GM12878 (cell line): ENCODE measurements at regions not wholly inside any gene's neighbourhood (a gene's known extent, or its start where the extent isn't known, plus 50 kb on each side); places are given as distances from the start of the nearest gene placed in this dataset.

Experiments
- ATAC-seq: fragments of 200-7000 bp; cut with Tn5 transposase; 3 replicates; pipeline ENCODE4 v1.9.1; 2020; ENCODE audit warnings: mild to moderate bottlenecking, moderate library complexity
- BruUV-seq: library from RNA; stranded (reverse); fragments of 400-500 nt; replicated peaks from 2 replicates; lab custom pipeline; 2021; lab: Mats Ljungman, UMichigan
- CTCF ChIA-PET: fragments of 300-600 bp; sonication (Branson Sonifier 250); formaldehyde crosslinking; extraction: SDS; loops from one replicate; lab custom pipeline; 2021; ENCODE audit warnings: inconsistent platforms; lab: Yijun Ruan, JAX
- POLR2A ChIA-PET: fragments of 350-600 bp; formaldehyde crosslinking; extraction: SDS; loops from one replicate; lab custom pipeline; 2021; ENCODE audit warnings: inconsistent platforms; lab: Charles Lee
- RAD21 ChIA-PET: fragments of 300-600 bp; sonication (Branson Sonifier 250); formaldehyde crosslinking; loops from one replicate; lab custom pipeline; 2023; ENCODE audit warnings: antibody characterized with exemption; ENCODE audit not compliant: unreplicated experiment; lab: Charles Lee
- SMC1A ChIA-PET: fragments of 300-600 bp; sonication (Branson Sonifier 250); formaldehyde crosslinking; loops from one replicate; lab custom pipeline; 2023; ENCODE audit not compliant: unreplicated experiment, uncharacterized antibody; lab: Charles Lee
- DNase-seq: peaks from one replicate; pipeline ENCODE4 v3.0.0-alpha.2; 2011; ENCODE audit warnings: low read depth, low spot score
- FAIRE-seq: peaks from 3 replicates; lab custom pipeline; 2011; peaks lifted over from hg19 to GRCh38; lab: Jason Lieb, UNC
- H2AFZ ChIP-seq: 2 replicates; pipeline ENCODE4 v1.6.0; 2011; ENCODE audit warnings: low read depth, low read length, control low read depth; ENCODE audit not compliant: control insufficient read depth
- H3K27ac ChIP-seq: 2 replicates; pipeline ENCODE4 v1.5.1; 2011; ENCODE audit warnings: control low read depth; ENCODE audit not compliant: control insufficient read depth, insufficient read depth
- H3K27me3 ChIP-seq, 2 experiments: replicated peaks in 1 of 2; 2 replicates each; pipeline versions ENCODE4 v1.6.0 to v1.6.1; 2011; ENCODE audit warnings: low read length in 1 of 2; ENCODE audit not compliant: control insufficient read depth in 2 of 2, insufficient read depth in 2 of 2
- H3K36me3 ChIP-seq, 2 experiments: 2 replicates each; pipeline ENCODE4 v1.5.1; 2011; ENCODE audit warnings: low read length in 1 of 2; ENCODE audit not compliant: control insufficient read depth in 2 of 2, insufficient read depth in 2 of 2
- H3K4me1 ChIP-seq: 2 replicates; pipeline ENCODE4 v1.6.1; 2011; ENCODE audit warnings: mild to moderate bottlenecking, low read length, moderate library complexity, mixed read lengths; ENCODE audit not compliant: control insufficient read depth, insufficient read depth
- H3K4me2 ChIP-seq: 2 replicates; pipeline ENCODE4 v1.6.0; 2011; ENCODE audit warnings: control low read depth; ENCODE audit not compliant: control insufficient read depth, insufficient read depth
- H3K4me3 ChIP-seq: fragments of 200-600 bp; sonication (generic); 2 replicates; pipeline ENCODE4 v1.5.1; 2016
- H3K79me2 ChIP-seq: 2 replicates; pipeline ENCODE4 v1.6.0; 2011; ENCODE audit warnings: low read length; ENCODE audit not compliant: control insufficient read depth, insufficient read depth
- H3K9ac ChIP-seq: 2 replicates; pipeline ENCODE4 v1.8.0; 2011; ENCODE audit warnings: low read length, control low read depth, mixed read lengths; ENCODE audit not compliant: control insufficient read depth, insufficient read depth
- H3K9me3 ChIP-seq: replicated peaks from 3 replicates; pipeline ENCODE4 v1.5.1; 2011; ENCODE audit warnings: mild to moderate bottlenecking, low read length; ENCODE audit not compliant: control insufficient read depth, insufficient read depth
- H4K20me1 ChIP-seq: 2 replicates; pipeline ENCODE4 v1.6.0; 2011; ENCODE audit not compliant: control insufficient read depth, insufficient read depth
- CBX5 ChIP-seq: sonication (generic); IDR thresholded peaks from 2 replicates; pipeline ENCODE4 v1.6.1; 2016; ENCODE audit warnings: low read depth, moderate library complexity, mild to moderate bottlenecking, inconsistent platforms
- CREB1 ChIP-seq: IDR thresholded peaks from 2 replicates; pipeline ENCODE4 v1.6.1; 2012; ENCODE audit warnings: low read depth, mild to moderate bottlenecking, inconsistent platforms
- EED ChIP-seq: sonication (generic); IDR thresholded peaks from 2 replicates; pipeline ENCODE4 v1.6.1; 2016; ENCODE audit warnings: antibody characterized with exemption, low read depth
- HDAC6 ChIP-seq: fragments of 200-600 bp; sonication (generic); IDR thresholded peaks from one replicate; pipeline ENCODE4 v1.8.0; 2017; ENCODE audit warnings: antibody characterized with exemption; ENCODE audit not compliant: unreplicated experiment
- KDM1A ChIP-seq: fragments of 200-600 bp; sonication (generic); IDR thresholded peaks from 2 replicates; pipeline ENCODE4 v1.6.1; 2016; ENCODE audit warnings: borderline replicate concordance
- KLF5 ChIP-seq: fragments of 450-650 bp; IDR thresholded peaks from 2 replicates; pipeline ENCODE4 v1.6.1; 2014; ENCODE audit warnings: mild to moderate bottlenecking; ENCODE audit not compliant: partially characterized antibody
- MEF2B ChIP-seq: fragments of 450-650 bp; IDR thresholded peaks from 2 replicates; pipeline ENCODE4 v1.6.1; 2018; ENCODE audit warnings: mild to moderate bottlenecking, moderate library complexity; ENCODE audit not compliant: partially characterized antibody, poor library complexity, severe bottlenecking
- MTA2 ChIP-seq: fragments of 450-650 bp; IDR thresholded peaks from 2 replicates; pipeline ENCODE4 v1.6.1; 2016; ENCODE audit warnings: low read depth, mild to moderate bottlenecking, moderate library complexity
- NFYB ChIP-seq: IDR thresholded peaks from 2 replicates; pipeline ENCODE4 v1.6.1; 2011; ENCODE audit warnings: low read depth, mild to moderate bottlenecking, low read length, improper control_type of control experiment, moderate library complexity; ENCODE audit not compliant: insufficient read depth
- PML ChIP-seq: IDR thresholded peaks from 2 replicates; pipeline ENCODE4 v1.6.1; 2012; ENCODE audit warnings: low read length, inconsistent platforms
- POLR2AphosphoS5 ChIP-seq: IDR thresholded peaks from 2 replicates; pipeline ENCODE4 v1.6.1; 2011; ENCODE audit warnings: mild to moderate bottlenecking, low read length, inconsistent platforms
- PRDM15 ChIP-seq: fragments of 450-650 bp; formaldehyde crosslinking; IDR thresholded peaks from 2 replicates; pipeline ENCODE4 v1.4.0; 2020; ENCODE audit warnings: mild to moderate bottlenecking, moderate library complexity
- RFX5 ChIP-seq: IDR thresholded peaks from 2 replicates; pipeline ENCODE4 v1.6.1; 2011; ENCODE audit warnings: low read depth, low read length, improper control_type of control experiment
- SPI1 ChIP-seq: IDR thresholded peaks from 2 replicates; pipeline ENCODE4 v1.6.1; 2011; ENCODE audit warnings: low read depth, mild to moderate bottlenecking, low read length, moderate library complexity, borderline replicate concordance; ENCODE audit not compliant: insufficient read depth
- STAT3 ChIP-seq: IDR thresholded peaks from 2 replicates; pipeline ENCODE4 v1.6.1; 2011; ENCODE audit warnings: low read depth, low read length, improper control_type of control experiment
- TCF7 ChIP-seq: IDR thresholded peaks from 2 replicates; pipeline ENCODE4 v1.6.1; 2014; ENCODE audit warnings: antibody characterized with exemption, borderline replicate concordance
- ZBTB4 ChIP-seq: fragments of 450-650 bp; formaldehyde crosslinking; IDR thresholded peaks from 2 replicates; pipeline ENCODE4 v1.4.0; 2022; ENCODE audit warnings: mild to moderate bottlenecking, moderate library complexity
- ZSCAN29 ChIP-seq: fragments of 450-650 bp; IDR thresholded peaks from 2 replicates; pipeline ENCODE4 v1.6.1; 2017; ENCODE audit warnings: mild to moderate bottlenecking, moderate library complexity
- WGBS: methylation state at CpG from one replicate; pipeline ENCODE4 v1.1.6; 2016; ENCODE audit warnings: low lambda C conversion rate; ENCODE audit not compliant: insufficient replicate concordance, insufficient coverage; ENCODE audit errors: missing lambda C conversion rate; 5-methylcytosine and 5-hydroxymethylcytosine counted together
- in situ Hi-C: fragments of 300-500 bp; cut with MboI; formaldehyde crosslinking; loops from 9 replicates; pipeline ENCODE4 v1.14.3; 2018; ENCODE audit warnings: mixed read lengths
- intact Hi-C: fragments of 100-400 bp; cut with micrococcal nuclease; formaldehyde crosslinking; loops from one replicate; pipeline ENCODE4 v1.14.2; 2022; ENCODE audit not compliant: unreplicated experiment

- Histone ChIP-seq H3K4me2 (no peak overlapping the region), H3K27ac (no peak overlapping the region), H3K9ac (no peak overlapping the region), H3K79me2 (no peaks in the 10 kb centered on the region), H3K4me1 (no peaks in the 10 kb centered on the region), H2AFZ (no peak overlapping the region), H3K9me3 (no peaks in the 10 kb centered on the region), H3K36me3 (no peaks in the 10 kb centered on the region), H3K4me3 (no peak overlapping the region), H4K20me1 (no peaks in the 10 kb centered on the region), H3K27me3 (no peaks in the 10 kb centered on the region)
- no peak for ATAC-seq
- TF ChIP-seq HDAC6 (no peak), EED (no peak), KDM1A (no peak), KLF5 (no peak), NFYB (no peak), PML (no peak), CBX5 (no peak), SPI1 (no peak), PRDM15 (CRISPR knock-in tag) (no peak), TCF7 (no peak), MTA2 (no peak), STAT3 (no peak), POLR2AphosphoS5 (no peak), CREB1 (no peak), RFX5 (no peak), MEF2B (no peak), ZBTB4 (no peak), ZSCAN29 (no peak)
- CTCF ChIA-PET: no interaction called here
- RAD21 ChIA-PET: no interaction called here
- FAIRE-seq: no peak
- BruUV-seq: no TSS peak
- in situ Hi-C loops (no loop called here), intact Hi-C loops (no loop called here)
- WGBS: 25% methylated on average over 2 of the region's 2 CpGs
- DNase-seq: no peak
- POLR2A ChIA-PET: no interaction called here
- SMC1A ChIA-PET: no interaction called here
These were observed 99.4 kb upstream of the ZNF804A start for GRCh38 chr2:184498936-184499335.
